GM11168 (cell line): ENCODE measurements at regions not wholly inside any gene's neighbourhood (a gene's known extent, or its start where the extent isn't known, plus 50 kb on each side); places are given as distances from the start of the nearest gene placed in this dataset.

ENCODE experiments used
- in situ Hi-C: fragments of 300-500 bp; cut with MboI; formaldehyde crosslinking; loops from one replicate; pipeline ENCODE4 v1.12.0; 2022; ENCODE audit warnings: low sequenced_read_pairs; ENCODE audit not compliant: unreplicated experiment

- in situ Hi-C loops, result no loop called here
Measured at GRCh38 chr16:52976539-52977167, 76.0 kb downstream of the CHD9NB start.

- in situ Hi-C loops, result no loop called here
Measured at GRCh38 chr16:52967744-52968143, 85.0 kb downstream of the CHD9NB start.

- in situ Hi-C loops, result no loop called here
Measured at GRCh38 chr16:52964290-52964689, 88.4 kb downstream of the CHD9NB start.

DNA sequence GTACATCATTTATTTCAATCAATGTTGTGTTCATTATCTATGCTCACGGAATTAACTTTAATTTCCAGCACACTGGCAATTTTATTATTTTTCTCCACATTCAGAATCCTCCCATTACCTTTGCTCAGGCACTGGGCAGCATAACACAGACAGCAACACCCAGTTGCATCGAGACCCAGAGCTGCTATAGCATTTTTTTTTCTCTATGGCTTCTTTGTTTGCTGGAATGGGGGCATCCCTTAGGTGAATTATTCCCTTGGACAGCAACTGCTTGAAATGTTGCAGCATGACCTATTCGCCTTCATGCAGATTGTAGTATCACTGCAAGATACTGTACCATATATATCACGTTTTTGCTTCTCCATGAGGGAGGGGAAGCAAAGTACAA lies 88.8 kb downstream of the CHD9NB start:
- in situ Hi-C loops, result no loop called here

- in situ Hi-C loops, result no loop called here
Measured at GRCh38 chr16:52963212-52963854, 89.4 kb downstream of the CHD9NB start.

DNA sequence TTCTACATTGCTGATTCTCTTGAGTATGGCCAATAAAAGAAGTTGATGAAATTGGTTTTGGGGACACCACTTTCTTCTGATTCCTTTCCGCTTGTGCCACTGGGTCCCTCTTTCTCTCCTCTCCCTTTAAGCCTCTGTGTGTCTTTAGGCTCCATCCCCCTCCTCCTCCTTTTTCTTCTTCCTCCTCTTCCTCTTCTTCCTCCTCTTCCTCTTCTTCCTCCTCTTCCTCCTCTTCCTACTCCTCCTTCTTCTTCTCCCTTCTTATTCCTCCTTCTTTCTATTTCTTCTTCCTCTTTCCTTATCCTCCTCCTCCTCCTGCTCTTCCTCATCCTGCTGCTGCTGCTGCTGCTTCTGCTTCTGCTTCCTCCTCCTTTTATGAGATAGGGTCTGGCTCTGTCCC lies 93.7 kb downstream of the CHD9NB start:
- in situ Hi-C loops, result no loop called here

DNA sequence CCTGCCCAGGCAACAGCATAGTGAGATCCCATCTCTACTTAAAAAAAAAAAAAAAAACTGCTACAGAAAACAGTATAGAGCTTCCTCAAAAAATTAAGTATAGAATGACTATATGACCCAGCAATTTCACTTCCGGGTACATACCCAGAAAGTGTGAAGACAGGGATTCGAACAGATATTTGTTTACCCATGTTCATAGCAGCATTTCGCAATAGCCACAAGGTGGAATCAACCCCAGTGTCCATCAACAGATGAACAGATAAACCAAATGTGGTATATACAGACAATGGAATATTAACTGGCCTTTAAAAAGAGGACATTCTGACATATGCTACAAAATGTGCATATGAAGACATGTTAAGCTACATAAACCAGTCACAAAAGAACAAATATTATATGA lies 95.5 kb downstream of the CHD9NB start:
- in situ Hi-C loops, result no loop called here

GRCh38 chr16:52956044-52956443 lies 96.7 kb downstream of the CHD9NB start:
- in situ Hi-C loops, result no loop called here

- in situ Hi-C loops, result no loop called here
Measured at GRCh38 chr16:52953215-52953614, 99.5 kb downstream of the CHD9NB start.

GRCh38 chr16:52948946-52949345 lies 103.8 kb downstream of the CHD9NB start:
- in situ Hi-C loops, result no loop called here

DNA sequence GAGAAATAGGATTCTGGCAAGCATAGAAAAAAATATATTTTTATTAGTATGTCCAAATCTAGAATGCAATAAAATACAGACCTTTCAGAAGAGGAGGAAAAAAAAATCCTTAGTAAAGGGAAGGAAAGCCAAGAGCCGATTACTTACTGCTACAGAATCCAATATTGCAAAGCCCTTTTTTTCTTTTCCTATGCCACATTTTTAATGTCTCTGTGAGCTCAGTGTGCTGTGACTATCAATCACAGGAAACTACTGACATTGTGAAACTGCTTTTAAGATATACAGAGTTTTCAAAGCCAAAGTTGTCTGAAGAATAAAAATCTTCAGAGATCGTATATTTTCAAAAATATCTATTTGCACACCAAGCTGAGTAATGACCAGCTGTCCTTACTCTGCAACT lies 120.4 kb downstream of the CHD9NB start:
- in situ Hi-C loops, result no loop called here

DNA sequence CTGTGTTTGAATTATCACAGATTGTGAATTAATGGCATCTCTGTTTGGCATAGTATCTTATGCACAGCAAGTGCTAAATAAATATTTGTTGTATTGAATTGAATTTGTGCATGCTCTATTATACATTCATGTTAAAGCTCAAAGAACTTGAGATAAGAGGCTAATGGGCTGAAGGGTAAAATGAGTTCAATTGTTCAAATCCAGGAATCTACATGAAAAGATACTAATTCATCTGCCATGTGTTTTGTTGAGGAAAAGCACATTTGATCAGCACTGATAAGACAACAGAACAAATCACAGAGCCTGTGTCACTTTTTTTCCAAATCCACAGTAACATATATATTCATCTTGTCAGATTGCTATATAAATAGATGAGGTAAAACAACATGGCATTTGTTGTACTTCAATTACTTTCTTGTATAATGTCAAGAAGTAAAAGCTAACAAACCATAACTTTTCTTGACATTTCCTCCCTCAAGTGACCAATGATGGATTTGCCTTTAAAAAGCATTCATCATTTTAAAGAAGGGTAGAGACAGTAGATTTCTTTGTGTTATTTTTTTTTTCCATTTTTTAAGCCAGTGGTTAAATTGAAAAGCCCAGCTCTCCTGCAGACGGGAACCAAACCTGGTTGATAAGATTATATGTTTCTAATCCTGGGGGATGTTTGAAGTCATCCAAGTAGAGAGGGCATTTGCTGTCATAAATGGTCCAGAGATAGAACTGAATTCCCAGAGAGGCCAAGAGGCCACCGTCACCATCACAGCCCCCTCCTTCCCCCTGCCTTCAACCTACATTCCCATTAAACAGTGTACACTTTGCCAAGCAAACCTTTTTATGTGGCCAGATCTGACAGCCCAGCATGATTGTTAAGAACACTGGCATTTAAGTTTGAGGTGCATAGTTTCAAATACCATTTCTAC lies 123.0 kb downstream of the CHD9NB start:
- in situ Hi-C loops, result no loop called here

DNA sequence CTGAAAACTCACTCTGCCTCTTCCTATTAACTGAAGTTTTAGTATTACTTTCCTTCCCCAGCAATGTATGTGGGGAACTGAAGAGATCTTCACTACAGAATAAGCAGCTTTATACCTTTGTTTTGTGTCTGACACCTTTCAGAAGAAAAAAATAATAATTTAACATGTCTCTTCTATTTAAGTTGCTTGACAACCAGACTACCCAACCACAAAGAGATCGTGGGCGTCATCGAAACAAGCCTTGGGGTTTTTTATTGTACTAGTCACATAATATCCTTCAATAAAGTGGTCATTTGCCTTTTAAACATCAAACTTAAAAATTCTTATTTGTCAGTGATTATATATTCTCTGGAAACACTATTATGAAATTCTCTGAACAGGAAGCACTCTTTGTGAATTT lies 123.7 kb downstream of the CHD9NB start:
- in situ Hi-C loops, result no loop called here

GRCh38 chr16:52925143-52925542 lies 127.6 kb downstream of the CHD9NB start:
- in situ Hi-C loops, result no loop called here

- in situ Hi-C loops, result loop anchor here (25.0 kb wide), 1 partner anchor 737 kb away; no protein-coding TSS in a partner anchor
Measured at GRCh38 chr16:52924162-52924561, 128.5 kb downstream of the CHD9NB start.

DNA sequence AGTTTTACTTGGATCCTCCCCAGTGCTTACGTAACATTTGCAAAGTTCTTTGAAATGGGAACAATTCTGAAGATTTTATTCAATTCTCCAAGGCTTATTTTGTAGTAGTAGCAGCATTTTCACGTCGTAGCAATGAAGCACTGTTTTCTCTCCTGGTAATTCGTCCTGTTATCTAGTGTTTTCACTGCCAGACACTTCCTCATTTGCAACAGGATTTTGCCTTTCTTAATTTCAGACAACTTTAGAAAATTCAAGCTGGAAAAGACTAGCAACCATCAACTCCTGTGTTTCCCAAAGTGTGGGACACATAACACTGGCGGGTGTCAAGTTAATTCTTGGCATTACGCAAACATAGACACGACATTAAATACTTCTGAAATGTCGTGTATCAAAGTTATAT lies 131.6 kb downstream of the CHD9NB start:
- in situ Hi-C loops, result loop anchor here (25.0 kb wide), 1 partner anchor 734 kb away; no protein-coding TSS in a partner anchor

DNA sequence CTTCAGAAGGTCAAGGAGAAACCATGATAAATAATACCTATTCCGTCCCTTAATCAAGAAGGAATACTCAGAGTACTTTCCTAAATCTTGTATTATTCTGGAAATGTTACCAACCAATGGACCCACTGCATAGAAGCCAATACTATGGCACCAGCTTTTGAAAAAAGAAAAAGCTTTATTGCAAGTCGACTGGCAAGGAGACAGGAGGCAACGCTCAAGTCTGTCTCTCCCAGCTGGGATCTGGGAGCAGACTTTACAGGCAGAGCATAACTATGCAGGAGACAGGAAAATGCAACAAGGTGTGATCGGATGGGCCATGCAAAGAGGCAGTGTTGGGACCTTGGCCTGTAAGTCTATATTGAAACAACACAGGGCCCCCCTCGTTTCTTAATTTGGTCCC lies 132.4 kb downstream of the CHD9NB start:
- in situ Hi-C loops, result loop anchor here (25.0 kb wide), 1 partner anchor 733 kb away; no protein-coding TSS in a partner anchor

DNA sequence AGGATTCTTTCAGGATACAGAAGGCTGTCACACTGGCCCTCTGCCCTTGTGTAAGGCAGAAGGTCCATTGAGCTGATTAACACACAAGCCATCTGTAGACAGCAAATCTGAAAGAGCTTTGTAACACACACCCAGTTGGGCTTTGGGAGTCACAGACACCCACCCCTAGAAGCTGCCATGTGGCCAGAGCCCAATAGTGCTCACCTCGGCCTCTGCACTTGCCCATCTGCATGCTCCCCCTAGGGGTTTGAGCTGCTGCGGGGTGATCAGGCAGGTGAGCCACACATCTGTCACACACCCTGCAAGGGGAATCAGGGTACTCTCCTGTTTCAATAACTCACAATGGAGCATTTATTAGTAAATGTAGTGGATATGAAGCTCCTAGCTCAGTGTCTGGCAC lies 138.3 kb downstream of the CHD9NB start:
- in situ Hi-C loops, result loop anchor here (25.0 kb wide), 1 partner anchor 727 kb away; no protein-coding TSS in a partner anchor

GRCh38 chr16:52912565-52913173 lies 140.0 kb downstream of the CHD9NB start:
- in situ Hi-C loops, result loop anchor here (25.0 kb wide), 1 partner anchor 725 kb away; no protein-coding TSS in a partner anchor

DNA sequence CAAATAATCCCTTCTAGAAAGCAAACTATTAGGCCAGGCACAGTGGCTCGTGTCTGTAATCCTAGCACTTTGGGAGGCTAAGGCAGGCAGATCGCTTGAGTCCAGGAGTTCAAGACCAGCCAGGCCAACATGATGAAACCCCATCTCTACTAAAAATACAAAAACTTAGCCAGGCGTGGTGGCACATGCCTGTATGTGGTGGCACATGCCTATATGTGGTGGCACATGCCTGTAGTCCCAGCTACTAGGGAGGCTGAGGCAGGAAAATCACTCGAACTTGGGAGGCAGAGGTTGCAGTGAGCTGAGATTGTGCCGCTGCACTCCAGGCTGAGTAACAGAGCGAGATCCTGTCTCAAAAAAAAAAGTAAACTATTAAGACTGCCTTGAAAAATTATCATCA lies 144.6 kb downstream of the CHD9NB start:
- in situ Hi-C loops, result loop anchor here (25.0 kb wide), 1 partner anchor 721 kb away; no protein-coding TSS in a partner anchor
